ENCODE measurements at regions not wholly inside any gene's neighbourhood (a gene's known extent, or its start where the extent isn't known, plus 50 kb on each side); places are given as distances from the start of the nearest gene placed in this dataset.
"Not testable (repeated sequence)": the region's sequence is repeated elsewhere in the genome, so short reads cannot be mapped to it uniquely, and the experiment has no call there.

- DNase-seq (ENCODE audit: insufficient read length, low spot score), result peak; percentile 80
These were observed 488.4 kb downstream of the PREX1 start for GRCh38 chr20:48339190-48339985.

GRCh38 chr20:48338717-48339116, 489.1 kb downstream of the PREX1 start:
- DNase-seq (ENCODE audit: insufficient read length, low spot score), result no peak
- no peak for FAIRE-seq

More at GRCh38 chr20:48339190-48339985, 488.4 kb downstream of the PREX1 start:
- peak; percentile 94 for FAIRE-seq

GRCh38 chr20:48336597-48336996, 491.2 kb downstream of the PREX1 start:
- FAIRE-seq (no peak), DNase-seq (ENCODE audit: insufficient read length, low spot score) (no peak)

- DNase-seq (ENCODE audit: insufficient read length, low spot score) (no peak), FAIRE-seq (no peak)
These were observed 492.3 kb downstream of the PREX1 start for GRCh38 chr20:48335308-48336050.

- peak; percentile 38 for FAIRE-seq
These were observed 494.1 kb downstream of the PREX1 start for GRCh38 chr20:48333707-48334106.

GRCh38 chr20:48332555-48332954, 495.2 kb downstream of the PREX1 start:
- DNase-seq (ENCODE audit: insufficient read length, low spot score) (no peak), FAIRE-seq (no peak)

More at GRCh38 chr20:48333707-48334106, 494.1 kb downstream of the PREX1 start:
- DNase-seq (ENCODE audit: insufficient read length, low spot score), result no peak

- DNase-seq (ENCODE audit: insufficient read length, low spot score), result no peak
- FAIRE-seq, result peak; percentile 16
These were observed 496.1 kb downstream of the PREX1 start for GRCh38 chr20:48331518-48332286.

GRCh38 chr20:48329676-48330664, 497.8 kb downstream of the PREX1 start:
- DNase-seq (ENCODE audit: insufficient read length, low spot score) (peak; percentile 48), FAIRE-seq (no peak)

GRCh38 chr20:48329031-48329615, 498.7 kb downstream of the PREX1 start:
- no peak for FAIRE-seq
- DNase-seq (ENCODE audit: insufficient read length, low spot score), result no peak

GRCh38 chr20:48327848-48328247, 500.0 kb downstream of the PREX1 start:
- peak; percentile 80 for FAIRE-seq
- not testable (repeated sequence) for DNase-seq (ENCODE audit: insufficient read length, low spot score)

GRCh38 chr20:48326868-48327267, 500.9 kb downstream of the PREX1 start:
- DNase-seq (ENCODE audit: insufficient read length, low spot score), result no peak
- no peak for FAIRE-seq

GRCh38 chr20:48326434-48326691, 501.4 kb downstream of the PREX1 start:
- no peak for DNase-seq (ENCODE audit: insufficient read length, low spot score)
- no peak for FAIRE-seq

- DNase-seq (ENCODE audit: insufficient read length, low spot score) (no peak), FAIRE-seq (no peak)
These were observed 502.0 kb downstream of the PREX1 start for GRCh38 chr20:48325656-48326433.

- FAIRE-seq (no peak), DNase-seq (ENCODE audit: insufficient read length, low spot score) (no peak)
These were observed 503.1 kb downstream of the PREX1 start for GRCh38 chr20:48324744-48325143.

- DNase-seq (ENCODE audit: insufficient read length, low spot score) (no peak), FAIRE-seq (no peak)
These were observed 506.5 kb downstream of the PREX1 start for GRCh38 chr20:48321271-48321670.

- FAIRE-seq, result peak; percentile 31
- no peak for DNase-seq (ENCODE audit: insufficient read length, low spot score)
These were observed 507.7 kb downstream of the PREX1 start for GRCh38 chr20:48319943-48320584.

GRCh38 chr20:48317578-48317977, 510.2 kb downstream of the PREX1 start:
- FAIRE-seq (peak; percentile 13), DNase-seq (ENCODE audit: insufficient read length, low spot score) (no peak)

GRCh38 chr20:48314925-48315592, 512.7 kb downstream of the PREX1 start:
- peak; percentile 60 for FAIRE-seq
- no peak for DNase-seq (ENCODE audit: insufficient read length, low spot score)
